ENCODE measurements at regions not wholly inside any gene's neighbourhood (a gene's known extent, or its start where the extent isn't known, plus 50 kb on each side); places are given as distances from the start of the nearest gene placed in this dataset.

DNA sequence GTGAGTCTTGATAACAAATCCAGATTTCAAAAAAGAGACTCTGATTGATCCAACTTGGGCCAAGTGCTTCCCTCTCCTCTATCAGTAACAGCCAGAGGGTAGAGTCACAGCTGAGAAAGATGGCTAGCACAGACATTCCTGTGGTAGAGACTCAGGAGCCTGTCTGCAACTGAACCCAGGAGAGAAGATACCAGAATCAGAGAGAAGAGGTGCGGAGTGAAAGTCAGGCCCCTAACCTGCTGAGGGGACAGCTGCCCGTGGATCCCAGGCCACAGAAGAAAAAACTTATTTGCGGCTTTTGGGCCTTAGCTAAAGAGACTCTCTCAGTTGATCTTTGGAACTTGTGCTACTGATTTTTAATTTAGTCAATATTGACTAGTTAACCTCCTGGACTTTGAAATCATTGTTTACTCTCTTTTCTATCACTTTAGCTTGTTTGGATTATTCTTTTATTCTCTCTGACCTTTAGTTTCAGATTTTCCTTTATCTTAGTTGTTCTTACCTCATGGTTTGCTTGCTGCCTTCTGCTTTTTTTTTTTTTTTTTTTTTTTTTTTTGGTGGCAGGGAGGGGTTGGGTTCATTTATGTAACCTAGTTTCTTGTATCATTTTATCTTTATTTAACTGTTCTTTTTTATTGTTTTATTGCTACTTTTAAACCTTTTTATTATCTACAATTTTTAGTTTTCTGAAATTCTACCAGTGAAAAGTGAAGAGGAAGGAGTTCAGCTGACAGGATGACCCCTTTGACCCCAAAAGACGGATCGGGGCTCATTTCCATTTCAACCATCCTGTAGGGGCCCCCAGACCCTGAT, 154.9 kb upstream of the KRR1 start (continued):
- TF ChIP-seq, protein P1, sequence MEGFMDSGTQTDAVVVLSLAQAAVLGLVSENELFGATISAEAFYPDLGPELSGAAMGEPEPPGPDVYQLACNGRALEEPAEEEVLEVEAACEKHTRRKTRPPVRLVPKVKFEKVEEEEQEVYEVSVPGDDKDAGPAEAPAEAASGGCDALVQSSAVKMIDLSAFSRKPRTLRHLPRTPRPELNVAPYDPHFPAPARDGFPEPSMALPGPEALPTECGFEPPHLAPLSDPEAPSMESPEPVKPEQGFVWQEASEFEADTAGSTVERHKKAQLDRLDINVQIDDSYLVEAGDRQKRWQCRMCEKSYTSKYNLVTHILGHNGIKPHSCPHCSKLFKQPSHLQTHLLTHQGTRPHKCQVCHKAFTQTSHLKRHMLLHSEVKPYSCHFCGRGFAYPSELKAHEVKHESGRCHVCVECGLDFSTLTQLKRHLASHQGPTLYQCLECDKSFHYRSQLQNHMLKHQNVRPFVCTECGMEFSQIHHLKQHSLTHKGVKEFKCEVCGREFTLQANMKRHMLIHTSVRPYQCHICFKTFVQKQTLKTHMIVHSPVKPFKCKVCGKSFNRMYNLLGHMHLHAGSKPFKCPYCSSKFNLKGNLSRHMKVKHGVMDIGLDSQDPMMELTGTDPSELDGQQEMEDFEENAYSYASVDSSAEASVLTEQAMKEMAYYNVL (CRISPR knock-in tag; IDR thresholded peaks at IDR 0.05; ENCODE audit: borderline replicate concordance), result peak; percentile 82
- peak; percentile 79; the same call in 1 of the 2 replicates for TF ChIP-seq LCORL (IDR thresholded peaks at IDR 0.05)
- peak; percentile 32; the same call in 1 of the 2 replicates for TF ChIP-seq LCORL (CRISPR knock-in tag; IDR thresholded peaks at IDR 0.05)
- TF ChIP-seq TSC22D2 (CRISPR knock-in tag; IDR thresholded peaks at IDR 0.05; ENCODE audit: borderline replicate concordance), result no peak
- peak; percentile 79 for TF ChIP-seq ELF3 (CRISPR knock-in tag; IDR thresholded peaks at IDR 0.05)
- TF ChIP-seq ZFP36 (IDR thresholded peaks at IDR 0.05; ENCODE audit: borderline replicate concordance, low read depth, low read length, partially characterized antibody), result peak; percentile 47
- no peak for TF ChIP-seq ZNF260 (CRISPR knock-in tag; IDR thresholded peaks at IDR 0.05; ENCODE audit: borderline replicate concordance, low read depth)
- peak; percentile 97 for TF ChIP-seq SOX5 (CRISPR knock-in tag; IDR thresholded peaks at IDR 0.05; ENCODE audit: borderline replicate concordance)
- TF ChIP-seq, protein P2, sequence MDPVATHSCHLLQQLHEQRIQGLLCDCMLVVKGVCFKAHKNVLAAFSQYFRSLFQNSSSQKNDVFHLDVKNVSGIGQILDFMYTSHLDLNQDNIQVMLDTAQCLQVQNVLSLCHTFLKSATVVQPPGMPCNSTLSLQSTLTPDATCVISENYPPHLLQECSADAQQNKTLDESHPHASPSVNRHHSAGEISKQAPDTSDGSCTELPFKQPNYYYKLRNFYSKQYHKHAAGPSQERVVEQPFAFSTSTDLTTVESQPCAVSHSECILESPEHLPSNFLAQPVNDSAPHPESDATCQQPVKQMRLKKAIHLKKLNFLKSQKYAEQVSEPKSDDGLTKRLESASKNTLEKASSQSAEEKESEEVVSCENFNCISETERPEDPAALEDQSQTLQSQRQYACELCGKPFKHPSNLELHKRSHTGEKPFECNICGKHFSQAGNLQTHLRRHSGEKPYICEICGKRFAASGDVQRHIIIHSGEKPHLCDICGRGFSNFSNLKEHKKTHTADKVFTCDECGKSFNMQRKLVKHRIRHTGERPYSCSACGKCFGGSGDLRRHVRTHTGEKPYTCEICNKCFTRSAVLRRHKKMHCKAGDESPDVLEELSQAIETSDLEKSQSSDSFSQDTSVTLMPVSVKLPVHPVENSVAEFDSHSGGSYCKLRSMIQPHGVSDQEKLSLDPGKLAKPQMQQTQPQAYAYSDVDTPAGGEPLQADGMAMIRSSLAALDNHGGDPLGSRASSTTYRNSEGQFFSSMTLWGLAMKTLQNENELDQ (CRISPR knock-in tag; IDR thresholded peaks at IDR 0.05; ENCODE audit: borderline replicate concordance), result no peak
- TF ChIP-seq, protein P3, sequence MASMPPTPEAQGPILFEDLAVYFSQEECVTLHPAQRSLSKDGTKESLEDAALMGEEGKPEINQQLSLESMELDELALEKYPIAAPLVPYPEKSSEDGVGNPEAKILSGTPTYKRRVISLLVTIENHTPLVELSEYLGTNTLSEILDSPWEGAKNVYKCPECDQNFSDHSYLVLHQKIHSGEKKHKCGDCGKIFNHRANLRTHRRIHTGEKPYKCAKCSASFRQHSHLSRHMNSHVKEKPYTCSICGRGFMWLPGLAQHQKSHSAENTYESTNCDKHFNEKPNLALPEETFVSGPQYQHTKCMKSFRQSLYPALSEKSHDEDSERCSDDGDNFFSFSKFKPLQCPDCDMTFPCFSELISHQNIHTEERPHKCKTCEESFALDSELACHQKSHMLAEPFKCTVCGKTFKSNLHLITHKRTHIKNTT (CRISPR knock-in tag; IDR thresholded peaks at IDR 0.05), result no peak
- TF ChIP-seq SNAPC2 (CRISPR knock-in tag; IDR thresholded peaks at IDR 0.05), result no peak
- no peak for TF ChIP-seq ZNF83 (CRISPR knock-in tag; IDR thresholded peaks at IDR 0.05; ENCODE audit: borderline replicate concordance)
- TF ChIP-seq HOXD1 (CRISPR knock-in tag; IDR thresholded peaks at IDR 0.05), result peak; percentile 64; the same call in 1 of the 2 replicates
- peak; percentile 36; the same call in 1 of the 2 replicates for TF ChIP-seq ZNF331 (CRISPR knock-in tag; IDR thresholded peaks at IDR 0.05)
- TF ChIP-seq ARNTL (CRISPR knock-in tag; IDR thresholded peaks at IDR 0.05), result no peak
- TF ChIP-seq, protein P4, sequence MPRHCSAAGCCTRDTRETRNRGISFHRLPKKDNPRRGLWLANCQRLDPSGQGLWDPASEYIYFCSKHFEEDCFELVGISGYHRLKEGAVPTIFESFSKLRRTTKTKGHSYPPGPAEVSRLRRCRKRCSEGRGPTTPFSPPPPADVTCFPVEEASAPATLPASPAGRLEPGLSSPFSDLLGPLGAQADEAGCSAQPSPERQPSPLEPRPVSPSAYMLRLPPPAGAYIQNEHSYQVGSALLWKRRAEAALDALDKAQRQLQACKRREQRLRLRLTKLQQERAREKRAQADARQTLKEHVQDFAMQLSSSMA (CRISPR knock-in tag; IDR thresholded peaks at IDR 0.05), result no peak
- TF ChIP-seq GFI1 (CRISPR knock-in tag; IDR thresholded peaks at IDR 0.05; ENCODE audit: borderline replicate concordance), result peak; percentile 97
- TF ChIP-seq HNRNPUL1 (IDR thresholded peaks at IDR 0.05; ENCODE audit: low read depth, low read length), result no peak
- TF ChIP-seq ZFP82 (CRISPR knock-in tag; IDR thresholded peaks at IDR 0.05; ENCODE audit: borderline replicate concordance), result no peak
